ENCODE measurements at regions not wholly inside any gene's neighbourhood (a gene's known extent, or its start where the extent isn't known, plus 50 kb on each side); places are given as distances from the start of the nearest gene placed in this dataset.

DNA sequence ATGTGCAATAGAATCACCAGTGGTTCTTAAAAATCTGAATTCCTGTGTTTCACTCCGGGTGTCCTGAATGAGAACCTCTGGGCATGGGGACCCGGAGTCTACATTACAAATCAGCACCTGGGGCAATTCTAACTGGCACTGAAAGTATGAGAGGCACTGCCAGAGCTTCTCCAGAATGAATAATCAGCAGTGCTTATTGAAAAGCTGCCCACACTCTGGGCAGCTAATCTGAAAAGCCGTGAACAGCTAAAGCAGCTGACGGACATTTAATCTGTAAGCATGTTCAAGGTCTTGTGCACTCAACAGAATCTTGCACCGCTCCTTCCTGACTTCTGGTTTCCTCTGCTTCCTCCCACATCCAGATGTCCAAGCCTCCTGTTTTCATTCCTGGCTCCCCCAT, 113.3 kb upstream of the KIF5B start:
- no peak for DNase-seq

DNA sequence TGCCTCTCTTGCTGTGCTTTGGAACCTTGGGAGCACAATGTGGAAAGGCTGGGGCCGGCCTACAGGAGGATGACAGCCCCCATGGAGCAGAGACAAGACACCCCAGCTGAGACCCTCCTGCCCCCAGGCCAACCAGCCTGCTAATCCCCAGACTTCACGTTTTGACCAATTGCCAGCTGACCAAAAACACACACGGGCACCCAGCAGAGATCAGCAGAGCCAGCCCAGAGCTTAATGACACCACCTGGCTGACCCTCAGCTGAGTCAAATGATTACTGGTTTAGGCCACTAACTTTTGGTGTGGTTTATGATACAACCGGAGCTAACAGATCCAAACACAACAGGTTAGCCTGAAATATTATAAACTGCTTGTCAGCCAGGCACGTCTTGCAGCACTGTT, 111.2 kb upstream of the KIF5B start:
- no peak for DNase-seq

DNA sequence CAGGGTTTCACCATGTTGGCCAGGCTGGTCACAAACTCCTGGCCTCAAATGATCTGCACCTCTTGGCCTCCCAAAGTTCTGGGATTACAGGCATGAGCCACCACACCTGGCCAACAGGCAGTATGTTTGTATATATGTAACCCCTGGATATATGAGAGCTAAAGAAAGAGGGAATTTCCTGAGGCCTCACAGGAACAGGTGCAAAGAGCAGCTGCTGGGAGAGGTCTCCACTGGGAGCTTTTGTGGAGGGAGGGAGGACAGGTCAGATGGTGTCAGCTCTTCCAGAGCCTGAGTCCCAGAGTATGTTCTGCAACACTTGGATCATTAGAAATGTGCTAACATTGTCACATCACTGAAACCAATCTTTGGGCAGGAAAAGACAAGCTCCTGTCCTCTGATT, 110.1 kb upstream of the KIF5B start:
- no peak for DNase-seq

DNA sequence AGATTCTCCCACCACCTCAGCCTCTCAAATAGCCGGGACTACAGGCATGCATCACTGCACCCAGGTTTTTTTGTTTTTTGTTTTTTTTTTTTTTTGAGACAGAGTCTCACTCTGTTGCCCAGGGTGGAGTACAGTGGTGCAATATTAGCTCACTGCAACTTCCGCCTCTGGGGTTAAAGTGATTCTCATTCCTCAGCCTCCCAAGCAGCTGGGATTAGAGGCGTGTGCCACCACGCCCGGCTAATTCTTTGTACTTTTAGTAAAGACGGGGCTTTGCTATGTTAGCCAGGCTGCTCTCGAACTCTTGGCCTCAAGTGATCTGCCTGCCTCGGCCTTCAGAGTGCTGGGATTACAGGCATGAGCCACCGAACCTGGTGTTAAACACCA, 107.5 kb upstream of the KIF5B start:
- no peak for DNase-seq

DNA sequence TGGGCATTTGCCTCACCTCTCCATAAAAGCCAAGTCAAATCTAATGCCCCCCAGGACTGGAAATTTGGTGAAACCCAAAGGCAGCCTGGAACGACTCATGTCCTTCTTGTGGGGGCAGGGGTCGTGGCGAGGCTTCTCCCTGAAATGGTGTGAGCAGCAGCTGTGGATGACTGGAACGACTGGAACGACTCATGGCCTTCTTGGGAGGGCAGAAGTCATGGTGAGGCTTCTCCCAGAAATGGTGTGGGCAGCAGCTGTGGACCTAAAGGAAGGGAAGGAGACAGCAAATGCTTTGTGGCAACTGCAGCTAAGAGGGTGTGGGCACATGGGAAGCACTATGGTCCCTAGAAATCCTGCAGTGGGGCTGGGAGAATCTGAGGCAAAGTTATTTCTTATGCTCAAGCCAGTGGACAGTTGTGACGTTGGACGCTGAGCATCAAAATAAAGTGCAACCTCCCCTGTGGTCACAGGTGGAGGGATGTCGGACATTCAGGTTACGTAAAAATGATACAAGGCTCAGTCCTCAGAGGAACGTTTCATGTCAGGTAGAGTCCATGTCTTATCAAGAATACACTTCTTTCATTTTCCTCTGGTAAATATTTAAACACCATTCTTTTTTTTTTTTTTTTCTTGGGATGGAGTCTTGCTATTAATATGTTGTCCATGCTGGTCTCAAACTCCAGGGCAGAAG, 107.0 kb upstream of the KIF5B start:
- no peak for DNase-seq

DNA sequence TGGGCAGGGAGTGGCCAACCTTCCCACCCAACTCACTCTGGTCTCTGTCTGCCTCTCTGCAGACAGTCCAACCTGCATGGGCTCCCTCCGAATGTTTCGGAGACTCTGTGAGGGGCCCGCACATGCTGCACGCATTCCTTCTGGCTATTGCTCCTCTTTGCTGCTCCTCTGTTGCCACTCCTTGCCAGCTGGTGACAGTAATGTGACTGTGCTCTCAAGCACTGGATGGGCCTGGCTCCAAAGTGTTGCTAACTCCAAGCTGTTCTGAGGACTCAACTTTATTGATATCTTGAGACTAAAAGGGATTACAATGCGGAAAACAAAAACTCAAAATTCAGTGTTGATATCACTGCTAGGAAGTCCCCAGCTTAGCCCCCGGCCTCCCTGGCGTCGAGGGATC, 105.4 kb upstream of the KIF5B start:
- no peak for DNase-seq

DNA sequence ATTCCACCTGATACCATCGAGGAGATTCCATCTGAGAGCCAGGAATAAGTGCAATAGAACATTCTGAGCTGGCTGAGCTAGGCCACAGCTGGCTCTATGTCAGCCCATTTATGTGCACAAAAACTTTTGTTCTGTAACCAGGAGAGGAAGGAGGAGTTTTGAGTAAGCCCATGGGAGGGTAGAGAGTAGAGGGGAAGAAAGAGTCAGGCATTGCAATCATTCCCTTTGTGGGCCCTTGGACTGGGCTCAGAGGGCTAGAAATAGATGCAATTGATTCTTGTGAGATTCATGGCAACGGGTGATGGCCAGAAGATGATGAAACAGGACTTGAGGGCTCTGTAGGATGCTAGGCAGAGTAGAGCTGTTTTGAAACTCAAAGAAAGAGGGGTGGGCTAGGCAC, 104.6 kb upstream of the KIF5B start:
- no peak for DNase-seq

DNA sequence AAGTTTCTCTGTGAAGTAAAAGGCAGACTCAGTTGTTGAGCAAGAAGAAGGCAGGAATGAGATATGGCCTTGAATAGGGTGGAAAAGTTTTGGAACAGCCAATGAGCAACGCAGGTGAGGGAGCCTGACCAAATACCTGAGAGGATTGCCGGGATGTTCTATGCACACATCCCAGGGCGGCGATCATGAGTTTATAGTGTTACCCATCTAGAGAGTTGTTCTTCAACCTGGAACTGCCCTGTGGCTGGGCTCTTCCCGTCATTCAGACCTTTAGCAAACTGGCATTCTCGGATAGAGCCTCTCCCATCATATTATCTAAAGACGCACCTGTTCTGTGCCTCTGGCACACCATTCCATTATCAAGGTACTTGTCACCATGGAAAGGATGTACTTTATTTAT, 103.0 kb upstream of the KIF5B start:
- DNase-seq = no peak

DNA sequence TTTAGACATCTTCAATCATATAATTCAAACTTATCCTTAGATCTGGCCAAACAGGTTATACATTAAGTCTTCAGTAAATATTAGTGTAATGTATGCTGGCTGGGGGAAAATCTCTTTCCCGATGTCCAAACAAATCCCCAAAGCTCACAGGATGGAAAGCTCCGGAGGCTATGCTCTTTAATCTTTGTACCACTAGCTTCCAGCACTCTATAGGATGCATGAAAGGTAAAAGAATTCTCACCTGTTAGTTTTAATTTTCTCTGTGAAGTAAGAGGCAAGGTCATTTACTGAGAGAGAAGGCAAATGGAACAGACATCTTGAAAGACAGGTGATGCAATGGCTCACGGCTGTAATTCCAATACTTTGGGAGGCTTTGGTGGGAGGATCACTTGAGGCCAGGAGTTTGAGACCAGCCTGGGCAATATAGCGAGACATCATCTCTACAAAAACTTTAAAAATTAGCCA, 99.8 kb upstream of the KIF5B start:
- no peak for DNase-seq

DNA sequence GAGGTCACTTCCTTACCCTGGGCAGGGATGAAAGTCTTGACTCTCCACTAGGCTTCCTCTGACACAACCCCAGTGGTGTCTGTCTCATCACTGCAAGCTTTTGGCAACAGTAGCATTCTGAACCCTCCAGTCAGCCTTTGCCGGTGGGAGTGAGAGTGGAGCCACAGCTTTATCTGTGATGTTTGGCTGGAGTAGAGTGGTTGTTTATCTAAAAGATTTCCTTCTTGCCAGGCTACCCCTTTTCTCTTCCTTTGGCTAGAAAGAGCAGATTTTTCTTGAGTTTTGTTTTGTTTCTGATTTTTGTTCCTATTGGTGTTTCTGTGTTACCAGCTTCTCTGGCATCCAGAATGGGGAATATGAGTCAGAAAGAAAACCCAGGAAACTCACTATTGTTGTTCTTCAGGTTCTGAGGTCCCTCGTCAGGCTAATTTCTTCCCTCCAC, 98.9 kb upstream of the KIF5B start:
- DNase-seq = no peak

DNA sequence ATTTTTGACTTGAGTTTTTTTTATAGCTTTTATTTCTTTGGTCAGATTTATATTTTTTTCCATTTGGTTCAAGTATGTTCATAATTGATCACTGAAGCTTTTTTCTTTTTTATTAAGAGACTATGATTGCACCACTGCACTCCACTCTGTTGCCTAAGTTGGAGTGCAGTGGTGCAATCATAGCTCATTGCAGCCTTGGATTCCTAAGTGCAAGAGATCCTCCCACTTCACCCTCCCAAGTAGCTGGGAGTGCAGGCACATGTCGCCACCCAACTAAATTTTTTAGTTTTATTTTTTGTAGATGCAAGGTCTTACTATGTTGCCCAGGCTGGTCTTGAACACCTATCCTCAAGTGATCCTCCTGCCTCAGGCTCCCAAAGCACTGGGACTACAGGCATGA, 97.7 kb upstream of the KIF5B start:
- DNase-seq = no peak

DNA sequence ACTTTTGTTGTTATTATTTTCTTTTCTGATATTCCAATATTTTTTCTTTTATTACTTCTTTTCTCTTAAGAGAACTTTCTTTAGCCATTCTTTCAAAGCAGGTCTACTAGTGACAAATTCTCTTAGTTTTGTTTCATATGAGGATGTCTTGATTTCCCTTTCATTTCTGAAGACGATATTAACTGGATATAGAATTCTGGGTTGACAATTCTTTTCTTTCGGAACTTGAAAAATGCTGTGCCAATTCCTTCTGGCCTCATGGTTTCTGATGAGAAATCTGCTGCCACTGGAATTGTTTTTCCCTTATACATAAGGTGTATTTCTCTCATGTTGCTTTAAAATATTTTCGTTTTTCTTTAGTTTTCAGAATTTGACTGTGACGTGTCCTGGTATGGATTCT, 97.0 kb upstream of the KIF5B start:
- no peak for DNase-seq

DNA sequence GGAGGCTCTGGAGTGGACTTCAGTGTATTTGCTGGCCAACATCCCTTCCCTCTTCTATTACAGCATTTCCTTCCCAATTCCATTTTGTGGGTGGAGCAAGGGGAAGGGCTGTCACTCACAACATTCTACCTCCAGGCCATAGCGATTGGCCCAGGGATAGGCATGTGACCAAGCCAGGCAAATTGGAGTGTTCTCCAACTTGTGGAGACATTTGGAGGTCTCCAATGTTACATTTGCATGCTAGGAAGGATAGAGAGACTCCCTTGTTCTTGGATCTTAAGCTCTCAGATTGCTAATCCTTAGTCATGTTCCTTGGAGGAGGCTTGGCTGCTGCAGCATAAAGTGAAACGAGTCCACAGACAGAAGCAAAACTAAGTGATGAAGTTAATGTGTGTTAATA, 95.6 kb upstream of the KIF5B start:
- DNase-seq = no peak

DNA sequence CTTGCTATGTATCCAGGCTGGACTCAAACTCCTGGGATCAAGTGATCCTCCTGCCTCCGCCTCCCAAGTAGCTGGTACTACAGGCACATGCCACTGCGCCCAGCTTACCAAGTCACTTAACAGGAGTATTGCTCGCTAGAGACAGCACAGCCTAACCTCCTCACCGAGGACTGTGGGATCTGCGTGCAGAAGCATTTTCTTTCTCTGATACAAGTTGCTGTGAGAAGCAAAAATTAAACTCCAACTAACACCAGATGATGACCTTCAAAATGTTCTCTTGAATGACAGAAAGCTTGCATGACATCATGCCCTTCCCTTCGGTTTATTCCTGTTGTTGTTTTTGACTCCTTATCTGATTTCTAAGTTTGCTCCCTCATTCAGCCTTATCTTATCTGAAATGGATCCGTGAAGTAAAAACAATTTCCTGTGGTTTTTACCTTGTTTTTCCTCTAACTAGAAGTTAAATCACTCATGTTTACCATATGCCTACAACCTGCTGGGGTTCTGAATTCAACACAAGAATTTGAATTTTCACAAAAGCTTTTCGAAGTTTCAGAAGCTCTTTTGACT, 94.4 kb upstream of the KIF5B start:
- DNase-seq = no peak

DNA sequence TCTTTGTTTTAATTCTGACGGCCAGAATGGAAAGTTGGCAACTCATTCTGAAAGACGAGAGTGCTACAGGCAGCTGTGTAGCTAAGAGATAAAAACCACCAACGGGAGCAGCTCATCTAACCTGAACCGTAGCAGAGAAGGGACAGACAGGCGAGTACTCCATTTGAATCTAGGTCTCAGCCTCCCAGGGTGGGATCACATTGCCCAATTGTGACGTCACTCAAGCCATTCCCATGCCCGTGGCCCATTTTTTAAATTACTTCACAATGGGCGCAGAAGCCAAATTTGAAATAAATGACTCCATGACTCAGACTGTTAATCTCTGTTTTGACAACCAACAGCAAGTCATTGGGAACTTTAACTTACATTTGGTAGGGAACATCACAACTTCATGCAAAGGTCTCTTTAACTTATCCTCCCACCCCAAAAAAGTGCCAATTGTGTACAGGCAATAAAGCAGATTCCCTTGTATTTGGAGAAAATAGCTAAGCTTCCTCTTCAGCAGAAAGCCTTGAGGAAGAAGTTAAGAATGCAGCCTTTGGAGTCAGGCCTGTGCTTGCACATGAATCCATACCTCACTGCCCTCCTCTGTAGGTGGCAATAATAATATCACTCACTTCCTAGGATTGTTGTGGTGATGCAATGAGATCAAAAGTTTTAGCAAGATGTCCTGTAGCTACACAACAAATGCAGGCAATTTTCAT, 93.2 kb upstream of the KIF5B start:
- DNase-seq = peak; percentile 84

DNA sequence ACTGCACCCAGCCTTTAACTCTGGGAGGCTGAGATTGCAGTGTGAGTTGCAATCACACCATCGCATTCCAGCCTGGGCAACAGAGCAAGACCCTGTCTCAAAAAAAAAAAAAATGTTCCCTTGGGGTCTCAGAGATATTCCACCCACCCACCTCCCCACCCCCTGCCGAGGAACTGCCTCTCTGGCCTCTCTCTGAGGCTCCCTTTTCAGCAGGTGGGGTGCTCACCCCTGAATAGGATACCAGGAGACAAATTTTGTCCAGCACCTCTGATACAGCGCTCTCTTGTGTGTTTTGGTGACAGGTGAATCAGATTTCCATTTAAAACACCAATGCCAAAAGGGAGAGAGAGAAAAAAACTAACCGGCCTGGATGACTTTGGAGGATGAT, 92.6 kb upstream of the KIF5B start:
- DNase-seq = no peak

DNA sequence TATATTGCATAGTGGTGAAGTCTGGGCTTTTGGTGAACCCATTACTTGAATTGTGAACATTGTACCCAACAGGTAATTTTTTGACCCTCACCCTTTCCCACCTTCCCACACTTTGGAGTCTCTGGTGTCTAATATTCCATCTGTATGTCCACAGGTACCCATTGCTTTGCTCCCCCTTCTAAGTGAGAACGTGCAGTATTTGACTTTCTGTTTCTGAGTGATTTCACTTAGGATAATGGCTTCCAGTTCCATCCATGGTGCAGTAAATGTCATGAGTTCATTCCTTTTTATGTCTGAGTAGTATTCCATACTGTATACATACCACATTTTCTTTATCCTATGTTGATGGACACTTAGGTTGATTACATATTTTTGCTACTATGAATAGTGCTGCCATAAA, 91.5 kb upstream of the KIF5B start:
- no peak for DNase-seq

DNA sequence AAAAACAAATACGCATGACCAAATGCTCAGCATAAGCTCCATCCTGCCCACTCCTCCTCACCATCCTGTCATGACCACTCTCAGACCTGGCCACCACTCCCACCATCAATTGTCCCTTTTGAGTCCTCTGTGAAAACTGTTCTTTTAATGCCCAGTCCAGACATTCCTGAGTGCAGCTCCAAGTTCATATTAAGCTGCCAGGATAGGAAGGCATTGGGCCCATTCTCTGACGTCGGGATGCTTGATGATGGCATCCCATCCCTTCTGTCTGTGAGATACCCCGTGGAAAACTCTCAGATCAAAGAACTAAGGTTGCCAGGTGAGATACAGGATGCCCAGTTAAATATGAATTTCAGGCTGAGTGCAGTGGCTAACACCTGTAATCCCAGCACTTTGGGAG, 89.9 kb upstream of the KIF5B start:
- no peak for DNase-seq

DNA sequence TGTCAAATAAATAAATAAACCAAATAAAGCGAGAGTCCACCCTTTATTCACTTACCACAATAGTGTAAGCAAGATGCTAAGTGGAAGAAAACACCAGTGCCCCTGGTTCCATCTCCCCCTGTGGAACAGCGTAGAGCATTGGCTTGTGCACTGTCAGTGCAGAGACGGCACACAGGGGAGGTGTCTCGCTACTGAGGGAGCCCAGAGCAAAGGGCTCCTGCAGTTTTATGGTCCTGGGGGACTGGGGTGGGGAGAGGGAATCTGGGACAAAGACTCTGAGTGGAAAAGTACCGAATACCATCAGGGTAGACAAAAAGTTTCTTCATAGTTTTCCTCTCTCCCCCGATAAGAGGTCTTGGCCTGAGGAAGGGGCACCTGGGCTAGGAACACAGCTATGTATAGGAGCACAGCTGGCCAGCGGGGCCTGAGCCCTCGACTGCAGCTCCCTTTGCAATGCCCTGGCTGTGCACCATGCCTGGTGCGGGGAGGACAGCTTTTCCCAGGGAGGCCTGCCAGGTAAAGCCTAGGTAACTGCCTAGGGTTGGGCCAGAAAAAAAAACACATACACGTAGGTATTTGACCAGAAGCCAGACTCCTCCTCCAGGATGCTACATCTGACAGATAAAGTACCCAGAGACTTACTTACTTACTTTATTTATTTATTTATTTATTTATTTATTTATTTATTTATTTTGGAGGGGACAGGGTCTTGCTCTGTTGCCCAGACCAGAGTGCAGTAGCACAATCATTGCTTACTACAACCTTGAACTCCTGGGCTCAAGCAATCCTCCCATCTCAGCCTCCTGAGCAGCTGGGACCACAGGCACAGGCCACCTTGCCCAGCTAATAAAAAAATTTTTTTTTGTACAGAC, 88.8 kb upstream of the KIF5B start:
- no peak for DNase-seq

DNA sequence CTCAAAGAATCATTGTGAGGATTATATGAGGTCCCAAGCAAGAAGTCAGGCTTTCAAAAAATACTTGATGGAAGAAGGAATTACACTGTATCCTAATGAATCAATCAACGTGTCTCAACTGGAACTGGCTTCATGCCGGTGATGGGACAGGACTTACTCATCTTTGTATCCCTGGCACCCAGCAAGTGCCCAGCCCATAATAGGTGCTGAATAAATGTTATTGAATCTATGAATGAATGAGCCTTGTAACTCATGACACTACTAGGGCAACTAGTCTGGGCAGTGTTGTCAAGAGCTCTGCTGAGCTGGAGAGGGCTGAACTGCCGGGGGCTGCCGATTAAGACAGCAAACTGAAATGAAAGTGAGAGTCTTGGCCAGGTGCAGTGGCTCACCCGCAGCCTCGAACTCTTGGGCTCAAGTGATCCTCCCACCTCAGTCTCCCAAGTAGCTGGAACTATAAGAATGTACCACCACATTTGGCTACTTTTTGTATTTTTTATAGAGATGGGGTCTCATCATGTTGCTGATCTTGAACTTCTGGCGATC, 87.2 kb upstream of the KIF5B start:
- no peak for DNase-seq

DNA sequence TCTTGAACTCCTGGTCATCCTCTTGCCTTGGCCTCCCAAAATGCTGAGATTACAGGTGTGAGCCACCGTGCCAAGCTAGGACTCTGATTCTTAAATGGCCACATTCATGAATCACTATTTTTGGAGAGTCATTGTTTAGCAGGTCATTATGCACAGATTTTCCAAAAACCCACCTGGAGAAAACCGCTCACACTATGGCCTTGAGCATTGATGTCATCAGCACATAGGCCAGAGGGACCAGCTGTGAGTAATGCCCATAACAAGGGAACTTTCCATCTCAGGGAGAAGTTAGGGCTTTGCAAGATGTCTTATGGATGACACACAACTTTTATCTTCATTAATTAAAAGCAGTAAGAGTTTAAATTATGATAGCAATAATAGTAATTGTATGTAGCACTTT, 86.4 kb upstream of the KIF5B start:
- no peak for DNase-seq

DNA sequence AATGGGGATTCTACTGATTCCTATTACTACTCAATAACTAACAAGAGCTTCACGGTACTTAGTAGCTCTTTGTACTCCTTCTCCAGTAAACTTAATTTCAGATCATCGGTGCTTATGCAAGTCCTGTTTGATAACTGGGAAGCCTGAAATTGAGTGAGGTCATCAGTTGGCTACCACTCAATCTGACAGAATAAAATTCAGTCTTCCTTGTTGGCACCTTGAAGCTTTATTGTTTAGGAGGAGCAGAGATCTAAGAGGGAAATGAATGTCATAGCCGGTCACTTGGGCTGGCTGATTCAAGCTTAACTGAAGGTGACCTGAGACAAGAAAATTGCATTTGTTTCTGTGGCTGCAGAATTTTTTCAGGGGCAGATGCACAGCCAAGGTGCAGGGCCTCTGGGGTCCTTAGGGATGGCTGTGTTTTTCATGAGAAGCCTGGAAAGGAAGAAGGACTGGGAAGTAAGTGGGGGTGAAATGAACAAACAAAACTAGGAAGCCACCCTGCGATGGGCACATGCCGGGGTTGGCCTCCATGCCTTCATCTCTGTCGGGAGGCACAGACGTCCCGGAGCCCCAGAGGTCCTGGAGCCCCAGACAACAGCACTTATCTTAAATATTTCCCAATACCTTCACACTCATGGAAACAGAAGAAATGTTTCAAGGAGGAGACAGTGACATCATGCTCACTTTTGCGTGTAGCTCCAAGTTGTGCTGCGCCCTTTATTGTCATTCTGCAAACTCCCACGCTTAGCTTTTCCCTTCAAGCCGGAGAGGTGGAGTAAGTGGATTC, 85.0 kb upstream of the KIF5B start:
- peak; percentile 21 for DNase-seq
